ENCODE measurements at regions not wholly inside any gene's neighbourhood (a gene's known extent, or its start where the extent isn't known, plus 50 kb on each side); places are given as distances from the start of the nearest gene placed in this dataset.

- no peak overlapping the region for H2AFZ ChIP-seq
- H3K4me3 ChIP-seq = no peak overlapping the region
These were observed 1512.0 kb downstream of the BRD1 start for GRCh38 chr22:48315439-48316256.

More at GRCh38 chr22:48315439-48316256, 1512.0 kb downstream of the BRD1 start:
- Histone ChIP-seq H3K36me3 (ENCODE audit: insufficient read depth) (no peaks in the 10 kb centered on the region), H3K4me1 (ENCODE audit: insufficient read depth) (no peaks in the 10 kb centered on the region), H4K20me1 (replicated peaks; ENCODE audit: insufficient read depth) (no peaks in the 10 kb centered on the region), H3K4me2 (no peak overlapping the region), H3K27ac (ENCODE audit: low read depth) (no peak overlapping the region), H3K27me3 (ENCODE audit: insufficient read depth) (no peaks in the 10 kb centered on the region), H3F3A (replicated peaks; ENCODE audit: low read depth) (no peaks in the 10 kb centered on the region), H3K79me2 (replicated peaks; ENCODE audit: insufficient read depth) (no peaks in the 10 kb centered on the region), H3K9me2 (ENCODE audit: insufficient read depth) (no peaks in the 10 kb centered on the region)
- peaks cover 8% of the 10 kb centered on the region for H3K4me1 Mint-ChIP-seq
- no peak for ATAC-seq
- peaks cover 7% of the 10 kb centered on the region for H3K9me3 Mint-ChIP-seq
- 0 out of 3 replicates have a peak, but pooled peaks cover 2% of the 10 kb centered on the region for H3K36me3 Mint-ChIP-seq (ENCODE audit: low read depth)
- H3K27me3 Mint-ChIP-seq (ENCODE audit: insufficient read depth, low read depth, poor library complexity) = peaks cover 14% of the 10 kb centered on the region
- H3K27ac Mint-ChIP-seq = no peak overlapping the region
- no peak for DNase-seq (ENCODE audit: low spot score)
- H3K4me3 Mint-ChIP-seq = no peak overlapping the region
- TF ChIP-seq EZH2 (IDR thresholded peaks at IDR 0.05; ENCODE audit: low read depth, unreplicated experiment) = no peak
- TF ChIP-seq JUNB (IDR thresholded peaks at IDR 0.05; ENCODE audit: unreplicated experiment) = no peak
- no peak for TF ChIP-seq REST (IDR thresholded peaks at IDR 0.05; ENCODE audit: unreplicated experiment)
- TF ChIP-seq NANOG (IDR thresholded peaks at IDR 0.05; ENCODE audit: borderline replicate concordance) = no peak
- TF ChIP-seq CTCF (conservative IDR thresholded peaks at IDR 0.05; ENCODE audit: low read depth in 2 of 2) = no peak
- no peak for TF ChIP-seq STAT1 (IDR thresholded peaks at IDR 0.05; ENCODE audit: unreplicated experiment)
- TF ChIP-seq POLR2AphosphoS5 (IDR thresholded peaks at IDR 0.05; ENCODE audit: low read depth) = no peak
- TF ChIP-seq ZNF114 (CRISPR knock-in tag; IDR thresholded peaks at IDR 0.05) = no peak
- TF ChIP-seq ZNF331 (CRISPR knock-in tag; IDR thresholded peaks at IDR 0.05; ENCODE audit: low read depth) = no peak
- no peak for TF ChIP-seq ETS1 (IDR thresholded peaks at IDR 0.05)
- TF ChIP-seq CREB1 (CRISPR knock-in tag; IDR thresholded peaks at IDR 0.05; ENCODE audit: low read depth) = no peak
- TF ChIP-seq EZH2phosphoT487 (IDR thresholded peaks at IDR 0.05; ENCODE audit: unreplicated experiment) = no peak
- no peak for TF ChIP-seq ZNF462 (CRISPR knock-in tag; IDR thresholded peaks at IDR 0.05)

Data from GM23338 (cell line).